Immature natural killer cell (primary cell): ENCODE measurements at regions not wholly inside any gene's neighbourhood (a gene's known extent, or its start where the extent isn't known, plus 50 kb on each side); places are given as distances from the start of the nearest gene placed in this dataset.

Experiments used
- DNase-seq, 3 donors: peaks; one replicate each; pipeline ENCODE4 v3.0.0; 2022; ENCODE audit warnings: mixed read lengths in 1 of 3
- H3K27ac Mint-ChIP-seq, 6 donors: one replicate each; pipeline ENCODE4 v1.8.0; 2020; ENCODE audit warnings: mixed read lengths in 6 of 6, mild to moderate bottlenecking in 5 of 6, inconsistent platforms in 4 of 6, moderate library complexity in 3 of 6
- H3K27me3 Mint-ChIP-seq, 3 donors: one replicate each; pipeline ENCODE4 v1.8.0; 2020 to 2021; ENCODE audit warnings: low read depth in 3 of 3, mild to moderate bottlenecking in 3 of 3, mixed read lengths in 3 of 3, moderate library complexity in 3 of 3, inconsistent platforms in 1 of 3
- H3K36me3 Mint-ChIP-seq, 3 donors: one replicate each; pipeline ENCODE4 v1.8.0; 2020; ENCODE audit warnings: mixed read lengths in 3 of 3, inconsistent platforms in 2 of 3, mild to moderate bottlenecking in 2 of 3
- H3K4me1 Mint-ChIP-seq, 2 donors: one replicate each; pipeline ENCODE4 v1.8.0; 2020; ENCODE audit warnings: inconsistent platforms in 2 of 2, mild to moderate bottlenecking in 2 of 2, mixed read lengths in 2 of 2, moderate library complexity in 1 of 2
- H3K4me3 Mint-ChIP-seq, 5 donors: one replicate each; pipeline ENCODE4 v1.8.0; 2020; ENCODE audit warnings: mild to moderate bottlenecking in 5 of 5, mixed read lengths in 5 of 5, inconsistent platforms in 3 of 5, moderate library complexity in 3 of 5
- H3K9me3 Mint-ChIP-seq, 6 donors: one replicate each; pipeline ENCODE4 v1.8.0; 2020; ENCODE audit warnings: mild to moderate bottlenecking in 6 of 6, mixed read lengths in 6 of 6, inconsistent platforms in 4 of 6, moderate library complexity in 3 of 6

- H3K36me3 Mint-ChIP-seq: peaks cover 0 to 4% (median 0%) of the 10 kb centered on the region in 3 donors
- H3K27ac Mint-ChIP-seq: no peak overlapping the region
- DNase-seq: no peak
- no peaks in the 10 kb centered on the region for H3K4me1 Mint-ChIP-seq
- no peak overlapping the region for H3K4me3 Mint-ChIP-seq
- peaks cover 0 to 2% (median under 1%) of the 10 kb centered on the region in 3 donors for H3K27me3 Mint-ChIP-seq
- H3K9me3 Mint-ChIP-seq: no peaks in the 10 kb centered on the region
These were observed 547.8 kb upstream of the TBL1XR1 start for GRCh38 chr3:177744873-177745606.

DNA sequence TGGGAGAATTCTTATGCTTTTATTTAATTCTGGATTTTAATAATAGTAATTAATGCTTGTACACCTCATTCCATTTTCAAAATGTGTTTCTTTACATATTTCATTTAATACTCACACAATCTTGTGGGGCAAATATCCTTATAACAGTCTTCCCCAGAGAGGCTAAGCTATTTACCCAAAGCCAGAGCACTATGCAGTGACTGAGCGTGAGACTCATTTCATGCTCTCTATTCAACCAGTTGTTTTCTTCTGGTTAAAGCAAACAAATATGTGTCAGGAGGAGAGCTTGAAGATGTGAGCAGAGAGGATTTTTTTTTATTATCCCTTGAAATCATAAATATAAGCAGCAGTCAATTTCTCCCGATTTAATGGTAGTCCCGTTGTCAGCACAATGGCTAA, 548.3 kb upstream of the TBL1XR1 start:
- Mint-ChIP-seq H3K4me3 (no peak overlapping the region), H3K9me3 (no peaks in the 10 kb centered on the region), H3K27me3 (peaks cover 0 to 2% (median 0%) of the 10 kb centered on the region in 3 donors), H3K27ac (no peak overlapping the region), H3K4me1 (no peaks in the 10 kb centered on the region), H3K36me3 (peaks cover 0 to 4% (median 0%) of the 10 kb centered on the region in 3 donors)
- no peak for DNase-seq

- no peak for DNase-seq
- peaks cover 0 to 2% (median 0%) of the 10 kb centered on the region in 3 donors for H3K27me3 Mint-ChIP-seq
- H3K9me3 Mint-ChIP-seq: no peaks in the 10 kb centered on the region
- H3K36me3 Mint-ChIP-seq: peaks cover 0 to 4% (median 0%) of the 10 kb centered on the region in 3 donors
- H3K27ac Mint-ChIP-seq: no peak overlapping the region
- no peaks in the 10 kb centered on the region for H3K4me1 Mint-ChIP-seq
- no peak overlapping the region for H3K4me3 Mint-ChIP-seq
These were observed 549.2 kb upstream of the TBL1XR1 start for GRCh38 chr3:177746337-177746933.

DNA sequence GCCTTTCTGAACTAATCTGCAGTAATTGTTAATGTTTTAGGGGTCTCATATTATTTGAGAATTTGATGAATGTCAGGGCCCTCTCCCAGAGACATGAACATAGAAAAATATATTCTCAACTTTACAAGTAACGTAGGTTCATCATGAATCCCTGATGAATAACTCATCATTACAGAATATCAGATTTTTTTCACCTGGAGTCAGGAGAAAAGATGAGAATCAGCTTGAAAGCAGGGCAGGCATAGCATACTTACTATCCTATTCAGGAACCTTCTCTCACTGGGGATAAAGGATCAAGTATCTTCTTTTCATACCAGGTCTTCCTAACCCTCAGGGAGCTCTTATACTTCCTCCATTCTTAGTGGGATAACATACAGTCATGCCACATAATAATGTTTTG, 552.6 kb upstream of the TBL1XR1 start:
- H3K27ac Mint-ChIP-seq: no peak overlapping the region
- H3K9me3 Mint-ChIP-seq: no peaks in the 10 kb centered on the region
- DNase-seq: no peak
- H3K27me3 Mint-ChIP-seq: no peaks in the 10 kb centered on the region
- peaks cover 8 to 20% of the 10 kb centered on the region in 2 donors for H3K4me1 Mint-ChIP-seq
- H3K36me3 Mint-ChIP-seq: peaks cover 0 to 4% (median 0%) of the 10 kb centered on the region in 3 donors
- no peak overlapping the region for H3K4me3 Mint-ChIP-seq

GRCh38 chr3:177750436-177750835, 553.2 kb upstream of the TBL1XR1 start:
- H3K27me3 Mint-ChIP-seq: no peaks in the 10 kb centered on the region

GRCh38 chr3:177751770-177752169, 554.5 kb upstream of the TBL1XR1 start:
- Mint-ChIP-seq H3K27ac (no peak overlapping the region), H3K4me3 (no peak overlapping the region), H3K36me3 (peaks cover 0 to 4% (median 0%) of the 10 kb centered on the region in 3 donors), H3K9me3 (no peaks in the 10 kb centered on the region), H3K4me1 (peaks cover 8 to 22% of the 10 kb centered on the region in 2 donors), H3K27me3 (no peaks in the 10 kb centered on the region)
- no peak for DNase-seq

More at GRCh38 chr3:177750436-177750835, 553.2 kb upstream of the TBL1XR1 start:
- Mint-ChIP-seq H3K27ac (no peak overlapping the region), H3K9me3 (no peaks in the 10 kb centered on the region), H3K4me1 (peaks cover 8 to 22% of the 10 kb centered on the region in 2 donors), H3K36me3 (peaks cover 0 to 4% (median 0%) of the 10 kb centered on the region in 3 donors), H3K4me3 (no peak overlapping the region)
- no peak for DNase-seq

DNA sequence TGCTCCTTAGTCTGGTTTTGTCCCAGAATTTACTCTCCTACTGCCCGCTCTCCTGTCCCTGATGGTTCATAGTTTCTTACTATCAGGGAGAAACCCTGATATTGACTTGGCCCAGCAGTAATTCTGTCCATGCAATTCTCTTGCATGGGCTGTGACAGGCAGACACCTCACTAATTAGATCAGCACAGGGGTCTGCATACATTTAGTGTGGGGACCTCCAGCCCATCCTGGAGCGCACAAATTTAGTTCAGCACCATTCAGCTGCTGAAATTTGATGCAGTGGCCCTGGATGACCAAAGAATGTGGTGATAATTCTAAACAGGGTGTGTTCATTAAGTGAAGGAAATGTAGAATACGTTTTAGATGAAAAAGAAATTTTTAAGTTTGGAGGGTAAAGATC, 555.5 kb upstream of the TBL1XR1 start:
- Mint-ChIP-seq H3K4me3 (no peak overlapping the region), H3K27me3 (no peaks in the 10 kb centered on the region), H3K9me3 (no peaks in the 10 kb centered on the region), H3K4me1 (peaks cover 8 to 22% of the 10 kb centered on the region in 2 donors), H3K27ac (peak overlapping the region in 1 of 6 donors; percentile 17), H3K36me3 (no peaks in the 10 kb centered on the region)
- DNase-seq: no peak

- H3K4me1 Mint-ChIP-seq: peaks cover 8 to 22% of the 10 kb centered on the region in 2 donors
- H3K4me3 Mint-ChIP-seq: peak overlapping the region in 1 of 5 donors; percentile 14
- no peaks in the 10 kb centered on the region for H3K36me3 Mint-ChIP-seq
- no peak for DNase-seq
- no peaks in the 10 kb centered on the region for H3K9me3 Mint-ChIP-seq
- no peaks in the 10 kb centered on the region for H3K27me3 Mint-ChIP-seq
- peak overlapping the region in 3 of 6 donors; percentile 17 to 53 (median 28) for H3K27ac Mint-ChIP-seq
These were observed 556.3 kb upstream of the TBL1XR1 start for GRCh38 chr3:177753451-177754155.

- no peak for DNase-seq
- peaks cover 8 to 22% of the 10 kb centered on the region in 2 donors for H3K4me1 Mint-ChIP-seq
- no peaks in the 10 kb centered on the region for H3K9me3 Mint-ChIP-seq
- H3K36me3 Mint-ChIP-seq: peaks cover 0 to 2% (median 0%) of the 10 kb centered on the region in 3 donors
- no peak overlapping the region for H3K27ac Mint-ChIP-seq
- H3K4me3 Mint-ChIP-seq: no peak overlapping the region
- peaks cover 0 to 3% (median 0%) of the 10 kb centered on the region in 3 donors for H3K27me3 Mint-ChIP-seq
These were observed 557.2 kb upstream of the TBL1XR1 start for GRCh38 chr3:177754508-177754921.

- Mint-ChIP-seq H3K27me3 (peaks cover 0 to 3% (median 1%) of the 10 kb centered on the region in 3 donors), H3K4me3 (no peak overlapping the region), H3K27ac (no peak overlapping the region), H3K36me3 (peaks cover 0 to 6% (median 0%) of the 10 kb centered on the region in 3 donors), H3K9me3 (no peaks in the 10 kb centered on the region), H3K4me1 (peaks cover 6 to 17% of the 10 kb centered on the region in 2 donors)
- no peak for DNase-seq
These were observed 560.8 kb upstream of the TBL1XR1 start for GRCh38 chr3:177758126-177758525.

GRCh38 chr3:177760803-177761202, 563.5 kb upstream of the TBL1XR1 start:
- Mint-ChIP-seq H3K27me3 (peaks cover 1 to 3% (median 1%) of the 10 kb centered on the region in 3 donors), H3K4me3 (no peak overlapping the region), H3K27ac (no peak overlapping the region), H3K4me1 (no peaks in the 10 kb centered on the region), H3K36me3 (peaks cover 0 to 9% (median 3%) of the 10 kb centered on the region in 3 donors), H3K9me3 (no peaks in the 10 kb centered on the region)
- no peak for DNase-seq

DNA sequence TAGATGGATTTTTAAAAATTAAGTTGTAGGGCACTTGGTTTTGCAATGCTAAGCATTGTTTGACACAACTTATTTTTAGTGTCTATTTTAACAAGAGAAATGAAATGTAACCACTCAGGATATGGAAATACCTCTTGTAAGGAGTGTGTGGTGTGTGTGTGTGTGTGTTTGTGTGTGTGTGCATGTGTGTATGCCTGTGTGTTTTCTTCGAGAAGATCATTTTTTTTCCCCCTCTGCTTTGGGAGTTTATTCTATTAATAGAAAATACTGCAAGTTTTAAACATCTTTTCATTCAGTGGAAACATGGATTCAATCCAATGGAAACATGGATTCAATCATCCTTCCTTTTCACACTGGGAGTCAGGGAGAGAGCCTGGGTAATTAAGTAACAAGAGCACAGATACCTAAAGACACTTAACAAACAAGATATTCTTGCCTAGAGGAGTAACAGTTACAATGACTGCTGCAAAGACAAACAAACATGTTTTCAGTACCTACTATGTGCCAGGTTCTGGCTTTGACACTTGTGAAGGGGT, 567.2 kb upstream of the TBL1XR1 start:
- Mint-ChIP-seq H3K4me1 (no peaks in the 10 kb centered on the region), H3K4me3 (no peak overlapping the region), H3K36me3 (peaks cover 5 to 12% (median 11%) of the 10 kb centered on the region in 3 donors)

GRCh38 chr3:177764933-177765332, 567.7 kb upstream of the TBL1XR1 start:
- Mint-ChIP-seq H3K27me3 (peaks cover 1 to 4% (median 3%) of the 10 kb centered on the region in 3 donors), H3K9me3 (peaks cover 0 to 13% (median 3%) of the 10 kb centered on the region in 6 donors), H3K27ac (no peak overlapping the region), H3K4me1 (no peaks in the 10 kb centered on the region), H3K4me3 (no peak overlapping the region), H3K36me3 (peaks cover 7 to 13% (median 8%) of the 10 kb centered on the region in 3 donors)
- no peak for DNase-seq

More for the DNA sequence above, 567.2 kb upstream of the TBL1XR1 start:
- Mint-ChIP-seq H3K27me3 (peaks cover 1 to 3% (median 3%) of the 10 kb centered on the region in 3 donors), H3K27ac (no peak overlapping the region), H3K9me3 (peaks cover 0 to 10% (median 2%) of the 10 kb centered on the region in 6 donors)
- DNase-seq: no peak
